ENCODE measurements at regions not wholly inside any gene's neighbourhood (a gene's known extent, or its start where the extent isn't known, plus 50 kb on each side); places are given as distances from the start of the nearest gene placed in this dataset.

- no peaks in the 10 kb centered on the region for H4K20me1 ChIP-seq (replicated peaks; ENCODE audit: control insufficient read depth, extremely low read depth, insufficient read depth, low read length)
- FAIRE-seq, result no peak
- H3K4me1 ChIP-seq (ENCODE audit: control insufficient read depth, extremely low read depth, insufficient read depth, low read length), result no peaks in the 10 kb centered on the region
- no peaks in the 10 kb centered on the region for H3K27me3 ChIP-seq (ENCODE audit: control insufficient read depth in 2 of 2, insufficient read depth in 2 of 2, low read length in 2 of 2)
- no peaks in the 10 kb centered on the region for H3K36me3 ChIP-seq (ENCODE audit: control insufficient read depth in 2 of 2, extremely low read depth in 1 of 2, insufficient read depth in 2 of 2, low read length in 2 of 2)
- TF ChIP-seq JUN (IDR thresholded peaks at IDR 0.05; ENCODE audit: borderline replicate concordance, insufficient read depth, insufficient read length, low read depth) (no peak), MAX (IDR thresholded peaks at IDR 0.05; ENCODE audit: insufficient read depth, insufficient read length) (no peak), MYC (IDR thresholded peaks at IDR 0.05; ENCODE audit: low read depth, low read length) (no peak)
- ChIA-PET POLR2A (no interaction called here), CTCF (no interaction called here)
- H3K9me3 ChIP-seq (replicated peaks; ENCODE audit: control insufficient read depth, insufficient read depth, low read length), result no peaks in the 10 kb centered on the region
- H3K79me2 ChIP-seq (ENCODE audit: control insufficient read depth, insufficient read depth, low read length), result no peaks in the 10 kb centered on the region
- dilution Hi-C loops (cut with MboI; ENCODE audit: extremely low pct_ligation_motif_present, low sequenced_read_pairs), result no loop called here
- DNase-seq (ENCODE audit: low read depth, low spot score), result no peak
- no peak overlapping the region for H2AFZ ChIP-seq (ENCODE audit: low read depth, low read length)
- H3K9me1 ChIP-seq (replicated peaks; ENCODE audit: control insufficient read depth, extremely low read depth, insufficient read depth, low read length), result no peaks in the 10 kb centered on the region
- H3K4me3 ChIP-seq (replicated peaks in 1 of 3; ENCODE audit: insufficient read depth in 1 of 3, low read depth in 1 of 3, low read length in 3 of 3), result no peak overlapping the region
- no peak overlapping the region for H3K27ac ChIP-seq (ENCODE audit: insufficient read depth, low read depth, low read length)
- H3K9ac ChIP-seq (replicated peaks; ENCODE audit: extremely low read depth, insufficient read depth, low read length), result no peak overlapping the region
- no peak overlapping the region for H3K4me2 ChIP-seq (ENCODE audit: insufficient read depth, low read length)
- no TSS peak for BruUV-seq (replicated peaks)
- intact Hi-C loops (cut with micrococcal nuclease), result no loop called here
Observed at GRCh38 chr2:142339261-142339660, 208.4 kb upstream of the LRP1B start.

- ChIA-PET POLR2A (no interaction called here), CTCF (no interaction called here)
- no TSS peak for BruUV-seq (replicated peaks)
- Histone ChIP-seq H3K4me2 (ENCODE audit: insufficient read depth, low read length) (no peak overlapping the region), H3K27ac (ENCODE audit: insufficient read depth, low read depth, low read length) (no peak overlapping the region), H3K4me1 (ENCODE audit: control insufficient read depth, extremely low read depth, insufficient read depth, low read length) (no peaks in the 10 kb centered on the region), H3K79me2 (ENCODE audit: control insufficient read depth, insufficient read depth, low read length) (no peaks in the 10 kb centered on the region), H3K9ac (replicated peaks; ENCODE audit: extremely low read depth, insufficient read depth, low read length) (no peak overlapping the region), H3K27me3 (ENCODE audit: control insufficient read depth in 2 of 2, insufficient read depth in 2 of 2, low read length in 2 of 2) (no peaks in the 10 kb centered on the region), H3K9me1 (replicated peaks; ENCODE audit: control insufficient read depth, extremely low read depth, insufficient read depth, low read length) (no peaks in the 10 kb centered on the region), H3K36me3 (ENCODE audit: control insufficient read depth in 2 of 2, extremely low read depth in 1 of 2, insufficient read depth in 2 of 2, low read length in 2 of 2) (no peaks in the 10 kb centered on the region), H2AFZ (ENCODE audit: low read depth, low read length) (no peak overlapping the region), H3K4me3 (replicated peaks in 1 of 3; ENCODE audit: insufficient read depth in 1 of 3, low read depth in 1 of 3, low read length in 3 of 3) (no peak overlapping the region), H3K9me3 (replicated peaks; ENCODE audit: control insufficient read depth, insufficient read depth, low read length) (no peaks in the 10 kb centered on the region), H4K20me1 (replicated peaks; ENCODE audit: control insufficient read depth, extremely low read depth, insufficient read depth, low read length) (no peaks in the 10 kb centered on the region)
- FAIRE-seq, result no peak
- DNase-seq (ENCODE audit: low read depth, low spot score), result no peak
- TF ChIP-seq GATA2 (IDR thresholded peaks at IDR 0.05; ENCODE audit: insufficient read depth, insufficient read length, low read depth, low read length) (no peak), POLR2A (IDR thresholded peaks at IDR 0.05; ENCODE audit: low read depth, low read length) (no peak), CTCF (IDR thresholded peaks at IDR 0.05; ENCODE audit: extremely low read depth in 1 of 2, insufficient read depth in 1 of 2, low read depth in 1 of 2, low read length in 2 of 2) (no peak), FOS (IDR thresholded peaks at IDR 0.05; ENCODE audit: borderline replicate concordance, insufficient read depth, low read length) (no peak), MYC (IDR thresholded peaks at IDR 0.05; ENCODE audit: low read depth, low read length) (no peak), JUN (IDR thresholded peaks at IDR 0.05; ENCODE audit: borderline replicate concordance, insufficient read depth, insufficient read length, low read depth) (no peak)
- dilution Hi-C loops (cut with MboI; ENCODE audit: extremely low pct_ligation_motif_present, low sequenced_read_pairs) (no loop called here), intact Hi-C loops (cut with micrococcal nuclease) (no loop called here)
Observed at GRCh38 chr2:142332196-142332595, 201.4 kb upstream of the LRP1B start.

All from endothelial cell of umbilical vein (primary cell).